Activated CD4-positive, alpha-beta T cell treated with anti-CD3 and anti-CD28 coated beads, Interleukin-10, Interleukin-2, amounts not matched to agents 100 ng/mL and 50 ng/mL, durations not matched to agents 16 hours and 8 hours (primary cell): ENCODE measurements at regions not wholly inside any gene's neighbourhood (a gene's known extent, or its start where the extent isn't known, plus 50 kb on each side); places are given as distances from the start of the nearest gene placed in this dataset.
"Not testable (repeated sequence)": the region's sequence is repeated elsewhere in the genome, so short reads cannot be mapped to it uniquely, and the experiment has no call there.

Experiments used
- DNase-seq: peaks from one replicate; pipeline ENCODE4 v3.0.0-alpha.2; 2020

DNA sequence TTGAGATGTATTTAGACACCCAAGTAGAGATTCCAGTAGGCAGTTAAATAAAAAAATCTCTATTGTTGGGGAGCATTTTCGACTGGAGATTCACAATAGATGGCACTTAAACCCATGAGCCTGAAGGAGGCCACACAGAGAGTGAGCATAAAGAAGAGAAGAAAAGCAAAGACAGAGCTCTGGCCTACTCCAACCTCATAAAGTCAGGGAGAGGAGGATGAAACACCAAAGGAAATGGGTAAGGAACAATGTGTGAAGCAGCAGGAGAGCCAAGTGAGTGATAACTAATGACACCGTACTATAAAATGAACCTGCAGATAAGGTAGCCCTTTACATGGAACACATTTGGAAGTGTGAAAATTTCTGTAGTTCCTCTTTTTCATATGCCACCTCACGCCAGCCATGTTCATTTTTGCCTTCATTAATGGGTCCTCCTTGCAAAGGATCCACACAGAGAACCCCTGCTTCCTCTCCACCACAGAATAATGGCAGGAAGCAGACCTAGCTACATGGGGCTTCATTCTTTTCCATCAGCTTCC lies 150.0 kb upstream of the SYT10 start:
- no peak for DNase-seq

DNA sequence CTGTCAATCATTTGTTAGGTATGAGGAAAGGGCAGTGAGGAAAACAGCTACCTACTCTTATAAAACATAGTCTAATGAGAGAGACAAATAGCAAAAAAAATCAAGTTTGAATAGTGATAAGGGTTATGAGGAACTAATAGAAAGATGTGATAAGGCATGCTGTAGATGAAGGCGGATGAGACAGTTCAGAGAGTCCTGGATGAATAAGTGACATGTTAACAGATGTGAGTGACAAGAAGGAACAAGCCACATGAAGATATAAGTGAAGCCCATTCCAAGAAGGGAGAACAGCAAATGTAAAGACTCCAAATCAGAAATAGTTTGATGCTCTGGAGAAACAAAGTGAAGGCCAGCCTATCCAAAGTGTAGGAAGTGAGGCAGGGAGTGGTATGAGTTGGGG lies 154.1 kb upstream of the SYT10 start:
- no peak for DNase-seq

DNA sequence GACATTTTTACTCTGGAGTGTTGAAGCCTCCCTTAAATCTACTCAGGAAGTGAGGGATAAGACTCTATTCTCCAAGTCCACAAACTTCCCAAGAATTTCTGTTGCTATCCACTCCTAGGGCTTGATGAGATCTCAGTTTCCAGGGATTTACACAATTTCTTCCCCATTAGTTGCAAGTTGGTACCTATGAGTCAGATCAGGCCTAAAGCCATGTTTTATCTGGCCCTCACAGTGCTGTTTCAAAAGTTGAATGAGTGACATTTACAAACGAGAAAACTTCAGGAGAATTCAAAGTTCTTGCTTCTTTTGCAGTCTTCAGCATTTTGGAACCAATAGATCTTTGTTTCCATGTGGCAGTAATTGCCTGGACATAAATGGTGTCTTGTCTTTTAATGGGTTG lies 156.4 kb upstream of the SYT10 start:
- DNase-seq: no peak

DNA sequence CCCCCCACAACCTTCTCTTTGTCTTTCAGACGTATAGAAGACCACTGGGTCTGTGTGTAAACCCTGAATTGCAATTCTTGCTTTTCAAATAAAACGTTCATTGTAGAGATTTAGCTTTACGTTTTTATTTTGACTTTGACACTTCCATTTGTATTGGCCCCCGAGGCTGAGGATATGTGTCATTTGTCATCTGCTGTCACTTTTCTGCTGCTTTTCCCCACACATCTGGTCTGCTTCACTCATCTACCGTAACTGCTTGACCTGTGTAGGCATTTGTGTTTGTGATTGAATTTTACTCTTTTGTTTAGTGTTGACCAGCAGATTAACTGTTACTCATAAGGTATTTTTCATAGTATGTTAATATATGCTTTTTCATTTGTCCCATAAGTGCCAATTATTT lies 157.2 kb upstream of the SYT10 start:
- no peak for DNase-seq

DNA sequence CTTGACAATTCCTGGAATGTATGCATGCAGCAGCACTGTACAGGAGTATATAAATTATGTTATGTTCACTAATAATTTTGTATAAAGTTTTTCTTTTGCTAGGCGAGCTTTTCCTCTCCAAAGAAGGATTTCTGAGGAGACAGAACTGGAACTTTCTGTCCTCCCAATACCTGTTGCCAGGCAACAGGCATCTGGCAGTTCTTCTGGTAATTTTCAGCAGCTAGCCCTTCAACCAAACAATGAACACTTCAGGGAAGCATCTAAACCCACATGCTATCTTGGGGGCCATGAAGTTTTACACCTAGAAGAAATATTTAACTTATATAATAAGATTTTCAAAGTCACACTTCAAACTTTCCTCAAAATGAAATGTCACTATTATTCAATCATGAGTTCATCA lies 162.9 kb upstream of the SYT10 start:
- DNase-seq: no peak

DNA sequence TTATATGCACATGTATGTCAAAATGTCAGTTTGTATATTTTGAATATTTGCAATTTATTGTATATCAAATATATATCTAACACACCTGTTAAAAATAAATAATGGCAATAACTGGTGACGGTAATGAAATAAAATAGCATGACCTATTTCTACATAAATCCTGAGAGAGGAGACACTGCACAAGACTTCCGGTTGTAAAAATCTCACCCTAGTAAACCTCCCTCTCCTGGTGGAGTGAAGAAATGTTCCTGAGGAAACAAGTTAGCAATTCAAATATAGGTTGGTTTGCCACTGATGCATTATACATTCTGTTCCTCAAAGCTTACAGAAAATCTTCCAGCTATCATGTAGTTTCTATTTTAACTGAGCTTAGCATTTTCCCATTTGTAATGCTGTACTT lies 166.1 kb upstream of the SYT10 start:
- DNase-seq: no peak

DNA sequence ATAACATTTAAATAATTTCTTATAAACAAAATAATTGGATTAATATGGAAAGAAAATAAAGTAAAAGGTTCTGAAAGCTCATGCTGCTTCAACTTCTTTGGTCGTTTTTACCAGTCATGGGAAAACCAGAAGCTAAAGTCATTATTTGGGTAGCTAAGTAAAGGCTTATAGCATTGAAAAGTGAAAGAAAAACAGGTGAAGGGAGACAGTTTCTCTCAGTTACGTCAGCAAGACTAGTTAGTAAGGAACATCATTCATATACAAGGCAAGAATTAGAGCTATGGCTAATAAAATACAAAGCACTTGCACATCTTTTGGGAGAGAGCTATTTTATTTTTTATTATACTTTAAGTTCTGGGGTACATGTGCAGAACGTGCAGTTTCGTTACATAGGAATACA lies 170.3 kb upstream of the SYT10 start:
- DNase-seq: no peak

DNA sequence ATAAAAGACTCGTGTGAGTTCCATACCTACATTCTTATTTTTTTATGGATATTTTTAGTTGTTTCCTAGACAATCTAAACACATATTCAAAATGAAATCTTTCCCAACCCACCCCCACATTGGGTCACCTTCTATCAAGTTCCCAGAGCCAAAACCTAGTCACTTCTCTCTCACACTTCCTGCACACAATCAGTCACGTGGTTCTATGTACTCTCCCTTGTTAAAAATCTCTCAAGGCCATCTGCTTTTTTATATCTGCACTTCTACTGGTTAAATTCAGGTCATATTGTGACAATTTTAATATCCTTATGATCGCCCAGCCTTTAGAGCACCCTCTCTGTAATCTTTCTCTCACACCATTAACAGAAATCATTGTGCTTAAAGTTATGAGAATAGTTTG lies 175.0 kb upstream of the SYT10 start:
- DNase-seq: no peak

DNA sequence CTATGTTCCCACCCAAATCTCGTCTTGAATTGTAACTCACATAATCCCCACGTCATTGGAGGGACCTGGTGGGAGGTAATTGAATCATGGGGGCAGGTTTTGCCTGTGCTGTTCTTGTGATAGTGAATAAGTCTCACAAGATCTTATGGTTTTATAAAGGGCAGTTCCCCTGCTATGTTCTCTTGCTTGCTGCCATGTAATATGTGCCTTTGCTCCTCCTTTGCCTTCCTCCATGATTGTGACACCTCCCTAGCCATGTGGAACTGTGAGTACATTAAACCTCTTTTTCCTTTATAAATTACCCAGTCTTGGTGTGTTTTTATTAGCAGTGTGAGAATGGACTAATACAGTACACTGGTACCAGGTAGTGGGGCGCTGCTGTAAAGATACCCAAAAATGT lies 177.6 kb upstream of the SYT10 start:
- DNase-seq: no peak

DNA sequence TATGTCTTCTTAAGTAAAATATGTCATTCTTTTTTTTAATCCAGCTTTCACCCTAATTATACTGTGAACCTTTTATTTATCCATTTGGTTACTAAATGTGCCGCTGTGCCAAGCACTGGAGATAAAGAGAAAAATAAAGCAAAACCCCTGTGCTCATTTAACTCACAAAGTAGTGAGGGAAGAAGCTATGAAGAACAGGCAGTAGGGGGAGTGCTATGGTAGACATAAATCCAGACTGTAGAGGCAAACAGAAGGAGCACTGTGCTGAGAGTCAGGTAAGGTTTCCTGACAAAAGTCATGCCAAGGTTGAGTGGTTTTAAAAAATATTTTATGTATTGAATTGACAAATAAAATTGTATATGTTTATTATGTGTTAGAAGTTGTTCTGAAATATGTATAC lies 188.5 kb upstream of the SYT10 start:
- no peak for DNase-seq

DNA sequence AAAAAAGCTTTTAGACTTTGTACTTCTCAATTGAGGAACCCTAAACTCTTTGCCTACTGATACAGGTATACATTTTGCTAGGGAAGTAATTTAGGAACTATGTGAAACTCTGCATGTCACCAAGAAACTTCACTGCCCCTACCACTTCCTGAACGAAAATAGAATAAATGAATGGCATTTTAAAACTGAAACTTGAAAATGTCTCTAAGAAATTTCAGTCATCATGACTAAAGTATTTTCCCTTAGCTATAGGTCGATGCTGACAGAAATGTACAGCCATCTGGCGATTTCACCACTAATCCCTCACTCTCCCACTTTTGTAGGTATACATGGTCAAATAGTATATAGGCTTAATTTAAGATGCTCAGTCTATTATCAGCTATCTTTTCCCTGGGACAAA lies 194.9 kb upstream of the SYT10 start:
- DNase-seq: peak; percentile 15

DNA sequence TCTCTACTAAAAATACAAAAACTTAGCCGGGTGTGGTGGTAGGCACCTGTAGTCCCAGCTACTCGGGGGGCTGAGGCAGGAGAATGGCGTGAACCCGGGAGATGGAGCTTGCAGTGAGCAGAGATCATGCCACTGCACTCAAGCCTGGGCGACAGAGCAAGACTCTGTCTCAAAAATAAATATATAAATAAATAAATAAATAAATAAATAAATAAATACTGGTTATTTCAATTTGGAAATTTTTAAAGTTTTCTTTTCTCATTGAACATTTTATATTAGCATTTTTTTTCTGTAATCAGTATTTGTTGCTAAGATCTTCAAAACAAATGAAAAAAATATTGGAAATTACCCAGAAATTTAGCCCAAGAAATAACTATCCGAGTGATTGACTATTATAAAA lies 197.3 kb upstream of the SYT10 start:
- DNase-seq: not testable (repeated sequence)

DNA sequence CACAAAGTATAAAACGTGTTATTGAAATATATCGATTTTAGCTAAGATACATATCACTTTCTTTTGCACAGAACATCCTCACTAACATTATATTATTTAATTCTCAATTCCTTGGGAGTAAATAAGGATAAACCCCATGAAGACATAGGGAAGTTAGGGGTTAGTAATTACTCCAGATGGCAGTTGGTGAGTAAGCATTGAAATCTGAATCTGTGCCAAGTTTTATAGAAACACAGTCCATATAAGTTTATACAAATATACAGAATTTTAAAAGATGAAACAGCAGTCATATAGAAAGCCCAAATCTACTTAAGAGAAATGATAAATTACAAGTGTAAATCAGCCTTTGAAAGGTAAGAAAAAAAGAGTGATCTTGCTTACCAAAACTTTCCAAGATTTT lies 200.4 kb upstream of the SYT10 start:
- no peak for DNase-seq

DNA sequence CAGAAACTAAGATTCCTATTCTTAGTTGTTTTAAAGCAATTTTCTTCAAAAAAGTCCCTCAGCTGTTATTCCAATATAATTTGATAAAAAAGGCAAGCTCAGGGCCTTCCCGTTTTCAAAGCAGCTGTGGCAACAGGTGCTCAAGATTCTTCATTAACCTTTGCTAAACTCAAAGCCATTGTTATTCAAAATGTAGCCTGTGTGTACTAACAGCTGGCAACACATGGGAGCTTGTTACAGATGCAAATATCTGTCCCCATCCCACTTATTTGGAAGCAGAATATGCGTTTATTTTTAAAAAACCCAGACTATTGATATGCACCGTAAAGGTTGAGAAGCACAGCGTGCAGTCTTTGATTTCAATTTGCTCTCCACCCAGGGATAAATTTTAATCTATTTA lies 210.4 kb upstream of the SYT10 start:
- no peak for DNase-seq

DNA sequence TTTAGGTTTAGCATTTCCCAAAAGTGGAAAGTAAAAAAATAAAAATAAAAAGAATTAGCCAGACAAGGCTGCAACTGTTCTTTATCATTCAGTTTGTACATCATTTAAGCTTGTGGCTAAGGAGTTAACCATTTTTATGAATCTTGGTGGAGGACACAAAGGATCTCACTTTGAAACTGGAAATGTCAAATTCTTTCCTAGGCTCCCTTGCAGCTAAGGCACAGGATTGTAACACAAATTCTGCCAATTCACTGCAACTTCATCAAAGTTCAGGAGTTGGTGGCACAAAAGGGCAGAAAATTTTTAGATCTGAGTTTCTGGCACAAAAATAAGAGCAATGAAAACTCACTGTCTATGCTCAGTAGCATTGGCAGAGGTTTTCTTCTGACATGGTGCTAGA lies 211.2 kb upstream of the SYT10 start:
- no peak for DNase-seq

DNA sequence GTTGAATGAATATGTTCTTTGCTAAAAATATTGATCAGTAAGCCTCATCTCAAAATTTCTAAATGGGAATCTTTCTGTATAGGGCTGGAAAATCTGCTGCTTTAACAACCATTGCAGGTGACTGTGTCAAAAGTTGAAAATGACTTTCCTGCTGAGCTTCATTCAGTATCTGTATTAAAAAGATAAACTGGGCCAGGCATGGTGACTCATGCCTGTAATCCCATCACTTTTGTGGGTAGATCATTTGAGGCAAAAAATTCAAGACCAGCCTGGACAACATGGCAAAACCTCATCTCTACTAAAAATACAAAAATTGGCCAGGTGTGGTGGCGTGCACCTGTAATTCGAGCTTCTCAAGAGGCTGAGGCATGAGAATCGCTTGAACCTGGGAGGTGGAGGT lies 213.7 kb upstream of the SYT10 start:
- no peak for DNase-seq

DNA sequence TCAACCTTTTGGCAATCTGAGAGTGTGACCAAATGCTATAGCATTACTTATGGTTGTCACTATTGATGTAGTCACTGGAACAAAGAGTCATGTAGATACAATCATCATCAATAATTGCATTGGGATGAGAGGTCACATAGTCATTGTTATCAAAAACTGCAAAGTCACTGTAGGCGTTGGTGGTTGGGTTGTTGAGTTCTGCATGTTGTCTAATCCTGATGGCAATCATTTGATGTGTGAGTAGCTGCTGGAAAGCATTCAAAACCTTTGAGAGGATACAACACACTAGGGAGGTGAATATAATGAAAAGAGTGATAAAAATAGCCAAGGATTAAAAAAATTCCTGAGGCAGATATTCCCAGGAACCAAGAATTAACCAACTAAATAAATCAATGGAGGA lies 214.7 kb upstream of the SYT10 start:
- no peak for DNase-seq

DNA sequence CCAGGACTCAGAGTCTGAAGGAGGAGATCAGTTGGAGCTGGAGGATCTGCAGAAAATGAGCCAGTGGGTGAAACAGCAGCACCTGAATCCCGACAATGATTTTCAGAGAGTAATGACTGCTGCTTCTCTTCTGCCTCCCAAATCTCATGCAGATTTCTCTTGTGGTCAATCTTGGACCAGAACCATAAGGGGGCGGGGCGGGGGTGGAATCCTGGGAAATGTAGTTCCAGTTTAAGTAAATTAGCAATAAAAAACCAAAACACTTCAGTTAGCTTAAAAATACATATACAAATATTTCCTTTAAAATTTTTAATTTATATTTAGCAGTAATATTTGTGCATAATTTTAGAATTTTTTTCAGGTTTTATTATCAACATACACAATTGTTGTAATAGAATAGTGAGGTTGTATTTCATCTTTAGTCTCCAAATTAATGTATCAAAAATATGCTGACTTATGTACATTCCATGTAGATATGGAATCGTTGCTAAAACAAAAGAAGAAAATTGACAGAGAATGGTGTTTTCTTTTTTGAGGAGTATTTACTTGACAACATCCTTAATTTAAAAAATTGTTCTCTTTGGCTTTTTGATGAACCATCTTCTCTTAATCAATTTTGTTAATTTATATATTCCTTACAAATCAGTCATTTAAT lies 223.5 kb upstream of the SYT10 start:
- no peak for DNase-seq

DNA sequence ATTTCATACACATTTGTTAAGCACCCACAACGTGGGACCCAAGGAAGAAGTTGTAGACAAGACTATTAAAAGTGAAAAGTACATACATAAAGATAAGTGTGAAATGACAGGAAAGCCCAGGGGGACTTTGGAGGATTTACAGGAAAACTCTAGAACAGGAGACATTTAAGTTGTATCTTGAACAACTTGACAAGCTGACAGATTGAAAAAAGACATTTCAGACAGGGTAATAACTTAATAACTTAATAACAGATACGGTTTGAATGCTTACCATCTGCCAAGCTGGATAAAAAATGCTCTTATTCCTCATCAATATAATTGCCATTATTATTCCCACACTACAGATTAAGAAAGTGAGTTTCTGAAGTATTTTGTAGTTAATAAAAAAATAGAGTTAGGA lies 229.7 kb upstream of the SYT10 start:
- DNase-seq: no peak

DNA sequence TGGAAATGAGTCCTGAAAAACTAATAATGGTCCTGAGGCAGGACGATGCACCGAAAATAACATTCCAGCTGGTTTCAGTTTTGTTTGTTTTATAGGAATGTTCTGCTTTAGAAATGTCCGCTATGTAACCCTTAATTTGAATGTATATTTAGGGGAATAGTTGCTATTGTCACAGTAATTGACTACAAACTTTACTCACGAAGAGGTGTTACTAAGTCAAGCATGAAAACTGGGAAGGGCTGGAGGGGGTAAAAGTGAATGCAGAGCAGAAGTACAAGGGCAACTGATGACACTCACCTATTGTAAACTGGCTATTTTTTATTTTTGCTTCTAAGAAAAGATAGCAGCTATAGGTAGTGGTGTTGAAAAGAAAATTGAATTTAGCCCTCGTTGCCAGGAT lies 230.7 kb upstream of the SYT10 start:
- DNase-seq: no peak

DNA sequence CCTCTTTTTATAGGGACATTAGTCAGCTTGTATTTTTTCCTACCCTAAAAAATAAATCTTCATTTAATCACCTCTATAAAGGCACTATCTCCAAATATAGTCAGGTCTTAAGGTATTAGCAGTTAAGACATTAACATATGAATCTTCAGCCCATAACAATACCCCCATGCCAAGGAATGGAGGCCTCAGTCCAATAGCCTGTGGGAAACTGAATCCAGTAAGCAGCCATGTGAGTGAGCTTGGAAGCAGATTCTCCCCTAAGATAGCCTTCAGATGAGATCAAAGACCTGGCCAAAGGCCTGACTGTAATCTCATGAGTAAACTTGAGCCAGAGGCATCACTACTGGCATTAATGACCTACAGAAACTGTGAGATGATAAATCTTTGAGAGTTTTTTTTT lies 232.1 kb upstream of the SYT10 start:
- DNase-seq: no peak

DNA sequence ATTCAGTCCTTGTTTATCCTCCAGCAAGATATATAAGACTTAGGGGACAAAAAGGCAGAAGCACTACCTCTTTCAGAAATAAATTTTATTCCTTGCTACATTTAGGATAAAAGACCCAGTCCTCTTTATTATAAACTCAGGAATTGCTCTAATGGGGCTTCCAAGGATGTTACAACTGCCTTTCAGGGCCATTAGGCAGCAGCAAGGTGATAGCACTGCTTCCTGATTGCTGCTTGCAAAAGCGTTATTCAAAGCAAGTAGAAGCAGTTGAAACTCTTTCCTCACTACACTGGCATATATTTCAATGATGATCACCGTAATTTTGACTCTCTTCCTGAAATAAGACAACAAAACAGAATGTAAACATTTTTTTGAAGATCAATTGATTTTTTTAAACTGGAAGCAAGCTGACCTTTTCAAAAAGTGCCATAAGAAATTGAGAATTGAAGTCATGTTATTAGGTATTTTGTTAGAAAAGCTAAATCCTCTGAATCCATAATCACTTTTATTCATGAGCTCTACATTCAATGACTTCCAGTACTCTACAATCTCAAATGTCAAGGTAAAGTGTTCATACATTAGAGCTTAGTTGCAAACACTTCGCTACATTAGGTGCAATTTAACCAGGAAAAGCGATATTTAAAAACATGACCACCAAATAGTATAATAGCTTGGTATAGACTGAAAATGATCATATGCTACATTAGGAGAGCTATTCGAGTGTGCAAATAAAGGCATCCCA lies 233.4 kb upstream of the SYT10 start:
- DNase-seq: no peak

DNA sequence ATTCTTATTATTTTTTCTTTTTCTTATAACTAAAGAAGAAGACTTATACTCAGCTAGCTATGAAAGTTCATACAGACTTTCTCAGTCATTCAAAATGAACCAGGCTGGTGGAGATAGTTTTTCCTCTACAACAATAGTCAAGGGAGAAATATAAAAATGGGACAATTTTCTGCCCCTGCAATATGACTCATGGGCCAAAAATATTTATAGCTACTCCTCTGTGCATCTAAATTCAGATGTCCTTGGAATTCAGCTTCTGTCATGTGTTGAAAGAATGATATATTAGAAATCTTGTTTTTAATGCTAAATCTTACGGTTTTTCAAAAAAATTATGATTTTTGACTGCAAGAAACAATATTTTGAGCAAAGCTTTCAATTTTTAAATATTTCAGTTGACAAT lies 237.2 kb upstream of the SYT10 start:
- no peak for DNase-seq

DNA sequence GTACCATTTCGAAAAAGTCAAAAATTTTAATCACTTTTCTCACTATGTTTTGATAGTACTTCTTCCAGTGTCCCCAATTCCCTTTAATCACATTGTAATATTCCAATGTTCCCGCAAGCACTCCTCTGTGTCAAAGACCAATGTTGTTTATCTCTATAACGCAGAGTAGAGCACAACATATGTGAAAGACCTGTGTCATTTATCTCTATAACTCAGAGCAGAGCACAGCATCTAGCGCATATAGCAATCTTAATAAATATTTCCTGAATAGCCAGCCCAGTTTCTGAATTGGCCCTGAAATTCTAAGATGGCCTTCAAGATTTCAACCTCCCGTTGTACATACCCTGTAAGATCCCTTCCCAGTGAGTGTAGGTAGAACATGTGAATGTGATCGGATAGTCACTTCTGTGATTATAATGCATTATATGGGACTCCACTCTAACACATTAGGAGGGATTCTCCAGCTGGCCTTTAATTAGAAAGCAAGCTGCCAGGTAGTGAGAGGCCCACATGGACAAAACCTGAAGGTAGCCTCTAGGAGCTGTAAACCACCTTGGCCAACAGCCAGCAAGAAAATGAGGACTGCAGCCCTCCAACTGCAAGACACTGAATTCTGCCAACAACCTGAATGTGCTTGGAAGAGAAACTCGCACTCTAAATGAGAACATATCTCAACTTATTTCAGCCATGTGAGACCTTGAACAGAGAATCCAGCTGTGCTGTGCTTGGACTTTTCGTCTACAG lies 238.8 kb upstream of the SYT10 start:
- DNase-seq: no peak
